ENCODE measurements at regions not wholly inside any gene's neighbourhood (a gene's known extent, or its start where the extent isn't known, plus 50 kb on each side); places are given as distances from the start of the nearest gene placed in this dataset.

DNA sequence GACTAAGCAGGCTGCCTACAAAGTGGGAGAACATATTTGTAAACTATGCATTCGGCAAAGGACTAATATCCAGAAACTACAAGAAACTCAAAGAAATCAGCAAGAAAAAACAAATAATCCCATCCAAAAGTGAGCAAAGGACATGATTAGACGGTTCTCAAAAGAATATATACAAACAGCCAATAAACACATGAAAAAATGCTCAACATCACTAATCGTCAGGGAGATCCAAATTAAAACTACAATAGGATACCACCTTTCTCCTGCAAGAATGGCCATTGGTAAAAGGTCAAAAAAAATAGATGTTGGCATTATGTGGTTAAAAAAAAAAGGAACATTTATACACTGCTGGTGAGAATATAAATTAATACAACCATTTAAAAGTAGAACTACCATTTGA lies 259.6 kb upstream of the SLITRK3 start:
- no peak for DNase-seq (ENCODE audit: low read depth in 2 of 2)

DNA sequence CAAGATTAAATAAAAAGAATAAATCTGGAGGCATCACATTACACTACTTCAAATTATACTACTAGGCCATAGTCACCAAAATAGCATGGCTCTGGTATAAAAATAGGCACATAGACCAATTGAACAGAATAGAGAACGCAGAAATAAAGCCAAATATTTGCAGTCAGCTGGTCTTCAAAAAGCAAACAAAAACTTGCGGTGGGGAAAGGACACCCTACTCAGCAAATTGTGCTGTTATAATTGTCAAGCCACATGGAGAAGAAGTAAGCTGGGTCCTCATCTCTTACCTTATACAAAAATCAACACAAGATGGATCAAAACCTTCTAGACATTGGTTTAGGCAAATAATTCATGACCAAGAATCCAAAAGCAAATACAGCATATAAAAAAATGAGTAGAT lies 259.2 kb upstream of the SLITRK3 start:
- DNase-seq (ENCODE audit: low read depth in 2 of 2), result no peak

DNA sequence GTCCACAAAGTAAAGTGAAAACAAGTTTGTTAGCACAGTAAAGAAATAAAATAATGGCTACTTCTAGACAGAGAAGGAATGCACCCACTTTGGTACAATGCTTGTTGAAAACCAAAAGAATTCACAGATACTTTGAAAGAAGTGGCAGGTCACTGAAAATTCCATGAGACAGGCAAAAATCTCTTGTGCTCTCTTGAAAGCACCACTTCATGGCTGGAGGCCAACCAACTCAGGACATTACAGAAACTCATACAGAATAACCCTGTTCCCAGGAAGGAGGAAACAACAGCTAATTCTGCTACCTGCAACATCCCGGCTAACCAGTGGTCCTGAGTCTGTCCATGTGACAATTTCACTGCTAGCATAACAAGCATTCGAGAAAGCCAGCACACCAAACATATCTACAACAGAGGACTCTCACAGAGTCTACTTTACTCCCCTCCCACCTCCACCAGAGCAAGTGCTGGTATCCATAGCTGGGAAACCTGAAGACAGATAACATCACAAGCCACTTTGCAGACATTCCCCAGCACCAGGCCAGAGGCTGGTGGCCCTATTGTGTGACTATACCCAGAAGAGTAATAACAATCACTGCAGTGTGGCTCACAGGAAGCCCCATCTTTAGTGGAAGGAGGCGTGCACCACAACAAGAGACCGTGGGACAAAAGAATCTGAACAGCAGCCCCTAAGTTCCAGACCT lies 255.3 kb upstream of the SLITRK3 start:
- DNase-seq (ENCODE audit: low read depth in 2 of 2), result no peak

GRCh38 chr3:165446555-165446954 lies 250.4 kb upstream of the SLITRK3 start:
- DNase-seq (ENCODE audit: low read depth in 2 of 2), result no peak

GRCh38 chr3:165444745-165445144 lies 248.6 kb upstream of the SLITRK3 start:
- DNase-seq (ENCODE audit: low read depth in 2 of 2), result no peak

- DNase-seq (ENCODE audit: low read depth in 2 of 2), result no peak
Observed at GRCh38 chr3:165443664-165444063, 247.5 kb upstream of the SLITRK3 start.

- no peak for DNase-seq (ENCODE audit: low read depth in 2 of 2)
Observed at GRCh38 chr3:165442061-165442460, 245.9 kb upstream of the SLITRK3 start.

- no peak for DNase-seq (ENCODE audit: low read depth in 2 of 2)
Observed at GRCh38 chr3:165440380-165440779, 244.2 kb upstream of the SLITRK3 start.

GRCh38 chr3:165439765-165440164 lies 243.6 kb upstream of the SLITRK3 start:
- no peak for DNase-seq (ENCODE audit: low read depth in 2 of 2)

GRCh38 chr3:165434516-165434915 lies 238.3 kb upstream of the SLITRK3 start:
- no peak for DNase-seq (ENCODE audit: low read depth in 2 of 2)

GRCh38 chr3:165406425-165406824 lies 210.2 kb upstream of the SLITRK3 start:
- DNase-seq (ENCODE audit: low read depth in 2 of 2), result no peak

DNA sequence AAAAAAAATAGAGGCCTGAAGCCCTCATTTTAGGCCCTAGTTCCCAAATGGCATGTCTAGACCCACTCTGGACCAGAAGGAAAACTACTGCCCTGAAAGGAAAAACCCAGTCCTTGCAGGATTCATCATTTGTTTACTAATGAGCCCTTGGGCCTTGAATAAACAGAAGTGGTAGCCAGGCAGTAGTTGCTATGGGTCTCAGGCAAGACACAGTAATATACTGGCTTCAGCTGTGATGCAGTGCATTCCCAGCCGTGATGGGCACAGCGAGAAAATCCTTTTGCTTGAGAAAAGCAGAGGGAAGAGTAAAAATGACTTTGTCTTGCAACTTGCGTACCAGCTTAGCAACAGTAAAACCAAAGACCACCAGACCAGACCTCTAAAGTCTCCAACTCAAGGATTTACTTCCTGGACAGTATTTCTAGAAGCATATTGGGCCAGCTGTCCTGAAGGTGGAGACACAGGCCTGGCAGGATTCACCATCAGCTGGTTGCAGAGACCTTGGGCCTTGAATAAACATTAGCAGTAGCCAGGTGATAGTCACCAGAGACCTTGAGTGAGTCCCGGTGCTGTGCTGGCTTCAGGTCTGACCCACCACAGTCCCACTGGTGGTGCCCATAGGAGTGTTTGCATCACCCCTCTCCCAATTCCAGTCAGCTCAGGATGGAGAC lies 208.3 kb upstream of the SLITRK3 start:
- DNase-seq (ENCODE audit: low read depth in 2 of 2), result no peak

GRCh38 chr3:165403666-165404065 lies 207.5 kb upstream of the SLITRK3 start:
- no peak for DNase-seq (ENCODE audit: low read depth in 2 of 2)

- no peak for DNase-seq (ENCODE audit: low read depth in 2 of 2)
Observed at GRCh38 chr3:165395188-165395587, 199.0 kb upstream of the SLITRK3 start.

GRCh38 chr3:165393461-165393860 lies 197.3 kb upstream of the SLITRK3 start:
- DNase-seq (ENCODE audit: low read depth in 2 of 2), result no peak

DNA sequence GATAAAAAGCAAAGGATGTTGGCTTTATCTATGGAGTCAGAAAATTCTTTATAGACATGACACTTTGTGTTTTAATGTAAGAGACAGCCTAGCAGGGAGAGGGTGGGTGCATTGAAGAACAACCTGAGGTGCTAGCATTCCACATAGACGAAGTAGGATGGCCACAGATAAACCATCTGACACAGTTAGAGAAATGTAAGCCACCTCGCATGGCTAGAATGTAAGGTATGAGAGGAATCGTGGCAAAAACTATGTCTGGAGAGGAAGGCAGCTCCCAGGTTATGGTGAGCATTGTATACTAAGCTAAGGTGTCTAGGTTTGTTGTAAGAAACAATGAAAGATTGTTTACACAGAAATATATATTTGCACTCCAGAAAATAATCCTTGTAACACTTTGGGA lies 194.0 kb upstream of the SLITRK3 start:
- no peak for DNase-seq (ENCODE audit: low read depth in 2 of 2)

GRCh38 chr3:165389653-165390052 lies 193.5 kb upstream of the SLITRK3 start:
- no peak for DNase-seq (ENCODE audit: low read depth in 2 of 2)

DNA sequence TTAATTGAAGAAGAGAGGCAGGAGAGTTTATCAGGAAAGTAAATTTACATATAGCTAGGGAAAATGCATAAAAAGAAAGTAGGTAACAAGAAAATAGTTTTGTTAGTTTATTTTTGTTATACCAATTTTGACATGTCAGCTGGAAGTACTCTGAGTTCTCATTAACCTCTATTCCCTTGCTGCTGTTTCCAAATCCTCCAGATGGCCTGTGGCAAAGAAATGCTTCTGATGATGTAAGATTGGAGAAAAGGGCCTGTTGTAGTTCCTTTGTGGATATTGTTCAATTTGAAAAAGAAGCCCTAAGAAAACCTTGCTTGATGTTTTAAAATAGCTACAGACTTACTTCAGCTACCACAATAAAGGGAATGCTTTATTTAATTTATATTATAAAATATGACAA lies 192.9 kb upstream of the SLITRK3 start:
- no peak for DNase-seq (ENCODE audit: low read depth in 2 of 2)

GRCh38 chr3:165383381-165383780 lies 187.2 kb upstream of the SLITRK3 start:
- no peak for DNase-seq (ENCODE audit: low read depth in 2 of 2)

GRCh38 chr3:165382672-165383071 lies 186.5 kb upstream of the SLITRK3 start:
- no peak for DNase-seq (ENCODE audit: low read depth in 2 of 2)

DNA sequence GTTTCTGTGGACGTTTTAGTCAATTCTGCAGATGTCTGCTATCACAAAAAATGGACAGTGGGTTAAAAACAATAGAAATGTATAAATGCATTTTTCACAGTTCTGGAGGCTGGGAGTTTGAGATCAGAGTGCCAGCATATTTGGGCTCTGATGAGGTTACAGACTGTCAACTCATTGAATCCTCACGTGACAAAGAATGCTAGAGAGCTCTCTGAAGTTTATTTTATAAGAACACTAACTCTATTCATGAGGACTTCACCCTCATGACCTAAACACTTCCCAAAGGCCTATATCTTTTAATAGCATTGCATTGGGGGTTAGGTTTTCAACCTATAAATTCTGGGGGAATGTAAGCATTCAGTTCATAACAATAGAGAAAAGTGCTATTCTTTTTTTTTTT lies 182.6 kb upstream of the SLITRK3 start:
- no peak for DNase-seq (ENCODE audit: low read depth in 2 of 2)

DNA sequence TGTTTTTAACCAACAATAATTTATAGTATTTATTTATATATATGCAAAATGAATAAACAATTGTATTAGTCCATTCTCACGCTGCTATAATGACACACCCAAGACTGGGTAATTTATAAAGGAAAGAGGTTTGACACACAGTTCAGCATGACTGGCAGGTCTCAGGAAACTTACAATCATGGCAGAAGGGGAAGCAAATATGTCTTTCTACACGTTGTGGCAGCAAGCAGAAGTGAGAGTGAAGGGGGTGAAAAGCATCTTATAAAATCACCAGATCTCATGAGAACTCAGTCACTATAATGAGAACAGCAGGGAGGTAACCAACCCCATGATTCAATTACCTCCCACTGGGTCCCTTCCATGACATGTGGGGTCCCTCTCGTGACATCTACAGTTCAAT lies 162.8 kb upstream of the SLITRK3 start:
- no peak for DNase-seq (ENCODE audit: low read depth in 2 of 2)

DNA sequence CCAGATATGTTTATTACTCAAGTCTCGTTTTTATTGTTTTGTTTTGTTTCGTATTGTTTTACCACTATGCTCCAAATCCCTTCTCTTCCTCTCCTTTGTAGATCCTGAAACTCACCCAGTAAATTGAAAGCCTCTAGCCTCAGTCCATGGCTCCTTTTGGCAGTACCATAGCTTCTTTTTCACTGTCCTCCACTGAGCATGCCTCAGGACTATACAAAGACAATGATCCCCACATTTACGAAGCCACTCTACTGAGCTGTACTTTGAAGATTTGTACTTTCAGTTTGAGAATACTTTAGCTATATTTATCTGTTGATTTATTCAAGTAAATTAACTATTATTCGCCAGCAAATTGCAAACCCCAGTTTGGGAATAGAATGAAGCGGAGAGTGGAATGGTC lies 159.1 kb upstream of the SLITRK3 start:
- DNase-seq (ENCODE audit: low read depth in 2 of 2), result no peak

DNA sequence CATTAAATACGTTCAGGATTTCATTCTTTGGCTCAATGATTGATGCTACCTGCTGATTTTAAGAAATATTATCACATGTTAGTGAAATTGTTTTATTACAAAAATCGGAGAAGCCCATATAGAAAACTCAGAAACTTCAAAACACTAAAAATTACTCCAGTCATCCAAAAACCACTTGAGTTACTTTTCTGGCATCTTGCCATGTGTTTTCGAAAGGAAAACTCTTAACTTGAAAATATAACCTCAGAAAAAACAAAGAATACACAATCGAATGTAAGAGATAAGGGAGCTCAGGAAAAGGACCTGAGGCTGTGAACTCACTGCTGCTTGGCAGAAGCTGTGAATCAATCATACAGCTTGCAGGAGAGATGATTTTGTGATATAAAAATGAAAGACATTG lies 151.3 kb upstream of the SLITRK3 start:
- DNase-seq (ENCODE audit: low read depth in 2 of 2), result no peak

Measured in lung microvascular endothelial cell (primary cell).